Chondrocyte (in vitro differentiated cells): ENCODE measurements at regions not wholly inside any gene's neighbourhood (a gene's known extent, or its start where the extent isn't known, plus 50 kb on each side); places are given as distances from the start of the nearest gene placed in this dataset.
"Not testable (repeated sequence)": the region's sequence is repeated elsewhere in the genome, so short reads cannot be mapped to it uniquely, and the experiment has no call there.

ENCODE experiments used
- DNase-seq: peaks from one replicate; pipeline ENCODE4 v3.0.0; 2021; ENCODE audit warnings: mixed read lengths, low spot score
- H3K27ac Mint-ChIP-seq: one replicate; pipeline ENCODE4 v1.8.0; 2021; ENCODE audit warnings: mild to moderate bottlenecking, moderate library complexity, mixed read lengths; ENCODE audit not compliant: unreplicated experiment
- H3K27me3 Mint-ChIP-seq: 2 replicates; pipeline ENCODE4 v1.8.0; 2021; ENCODE audit warnings: low read depth, mixed read lengths
- H3K36me3 Mint-ChIP-seq: 2 replicates; pipeline ENCODE4 v1.8.0; 2021; ENCODE audit warnings: low read depth, mixed read lengths
- H3K4me1 Mint-ChIP-seq: 2 replicates; pipeline ENCODE4 v1.8.0; 2021; ENCODE audit warnings: low read depth, mild to moderate bottlenecking, mixed read lengths
- H3K4me3 Mint-ChIP-seq: one replicate; pipeline ENCODE4 v1.8.0; 2021; ENCODE audit warnings: mild to moderate bottlenecking, moderate library complexity, mixed read lengths; ENCODE audit not compliant: unreplicated experiment
- H3K9me3 Mint-ChIP-seq: 2 replicates; pipeline ENCODE4 v1.8.0; 2021; ENCODE audit warnings: low read depth, mixed read lengths
- CTCF ChIP-seq: fragments of 200-600 bp; sonication (generic); IDR thresholded peaks from 2 replicates; pipeline ENCODE4 v1.5.0; 2021; ENCODE audit warnings: antibody characterized with exemption, mild to moderate bottlenecking, moderate library complexity

GRCh38 chr2:209253544-209253943, 170.3 kb upstream of the MAP2 start:
- no peak for TF ChIP-seq CTCF
- H3K27ac Mint-ChIP-seq: no peak overlapping the region
- no peak overlapping the region for H3K4me3 Mint-ChIP-seq
- no peaks in the 10 kb centered on the region for H3K4me1 Mint-ChIP-seq
- no peak for DNase-seq
- H3K27me3 Mint-ChIP-seq: peaks cover 3% of the 10 kb centered on the region
- no peaks in the 10 kb centered on the region for H3K36me3 Mint-ChIP-seq
- H3K9me3 Mint-ChIP-seq: no peaks in the 10 kb centered on the region

GRCh38 chr2:209259767-209260166, 164.1 kb upstream of the MAP2 start:
- DNase-seq: no peak
- no peak overlapping the region for H3K27ac Mint-ChIP-seq
- TF ChIP-seq CTCF: no peak
- no peaks in the 10 kb centered on the region for H3K4me1 Mint-ChIP-seq
- no peaks in the 10 kb centered on the region for H3K36me3 Mint-ChIP-seq
- H3K4me3 Mint-ChIP-seq: no peak overlapping the region
- peaks cover 10% of the 10 kb centered on the region for H3K9me3 Mint-ChIP-seq
- peaks cover 3% of the 10 kb centered on the region for H3K27me3 Mint-ChIP-seq

- Mint-ChIP-seq H3K36me3 (no peaks in the 10 kb centered on the region), H3K4me1 (no peaks in the 10 kb centered on the region), H3K9me3 (peaks cover 10% of the 10 kb centered on the region), H3K27me3 (peaks cover 3% of the 10 kb centered on the region), H3K27ac (no peak overlapping the region), H3K4me3 (no peak overlapping the region)
- no peak for TF ChIP-seq CTCF
- no peak for DNase-seq
Measured at GRCh38 chr2:209260281-209260680, 163.6 kb upstream of the MAP2 start.

- not testable (repeated sequence) for H3K27me3 Mint-ChIP-seq, H3K27ac Mint-ChIP-seq, H3K36me3 Mint-ChIP-seq, DNase-seq, H3K4me1 Mint-ChIP-seq, H3K4me3 Mint-ChIP-seq
- H3K9me3 Mint-ChIP-seq: peaks cover 16% of the 10 kb centered on the region
Measured at GRCh38 chr2:209261366-209262053, 162.3 kb upstream of the MAP2 start.

GRCh38 chr2:209269024-209269423, 154.8 kb upstream of the MAP2 start:
- DNase-seq: no peak
- Mint-ChIP-seq H3K27me3 (peaks cover 3% of the 10 kb centered on the region), H3K4me1 (no peaks in the 10 kb centered on the region), H3K9me3 (peaks cover 6% of the 10 kb centered on the region), H3K4me3 (no peak overlapping the region), H3K36me3 (no peaks in the 10 kb centered on the region), H3K27ac (no peak overlapping the region)
- no peak for TF ChIP-seq CTCF

GRCh38 chr2:209276000-209276399, 147.8 kb upstream of the MAP2 start:
- H3K27ac Mint-ChIP-seq: no peak overlapping the region
- no peak overlapping the region for H3K4me3 Mint-ChIP-seq
- no peak for TF ChIP-seq CTCF
- H3K9me3 Mint-ChIP-seq: no peaks in the 10 kb centered on the region
- H3K36me3 Mint-ChIP-seq: no peaks in the 10 kb centered on the region
- no peak for DNase-seq
- no peaks in the 10 kb centered on the region for H3K4me1 Mint-ChIP-seq
- H3K27me3 Mint-ChIP-seq: peaks cover 3% of the 10 kb centered on the region
